GM23338 (cell line): ENCODE measurements at regions not wholly inside any gene's neighbourhood (a gene's known extent, or its start where the extent isn't known, plus 50 kb on each side); places are given as distances from the start of the nearest gene placed in this dataset.

Source experiments
- ATAC-seq: fragments of 200-7000 bp; cut with Tn5 transposase; 3 replicates; pipeline ENCODE4 v1.9.1; 2020
- DNase-seq: peaks from one replicate; pipeline ENCODE4 v3.0.0-alpha.2; 2015; ENCODE audit warnings: low spot score
- H2AFZ ChIP-seq: fragments of 200-600 bp; sonication (generic); 2 replicates; pipeline ENCODE4 v1.8.0; 2016; ENCODE audit warnings: antibody characterized with exemption, mild to moderate bottlenecking, moderate library complexity
- H3F3A ChIP-seq: fragments of 200-600 bp; sonication (generic); replicated peaks from 2 replicates; pipeline ENCODE4 v1.8.0; 2017; ENCODE audit warnings: antibody characterized with exemption, mixed run types, low read depth
- H3K27ac ChIP-seq: fragments of 200-600 bp; sonication (generic); 2 replicates; pipeline ENCODE4 v1.6.1; 2016; ENCODE audit warnings: low read depth
- H3K27me3 ChIP-seq: fragments of 200-600 bp; sonication (generic); 2 replicates; pipeline ENCODE4 v1.8.0; 2016; ENCODE audit warnings: mild to moderate bottlenecking, mixed run types, moderate library complexity; ENCODE audit not compliant: insufficient read depth
- H3K36me3 ChIP-seq: fragments of 200-600 bp; sonication (generic); 2 replicates; pipeline ENCODE4 v1.8.0; 2016; ENCODE audit warnings: mild to moderate bottlenecking; ENCODE audit not compliant: insufficient read depth
- H3K4me1 ChIP-seq: fragments of 200-600 bp; sonication (generic); 2 replicates; pipeline ENCODE4 v1.8.0; 2016; ENCODE audit warnings: mild to moderate bottlenecking, moderate library complexity; ENCODE audit not compliant: insufficient read depth
- H3K4me2 ChIP-seq: fragments of 200-600 bp; sonication (generic); 2 replicates; pipeline ENCODE4 v1.7.1; 2017; ENCODE audit warnings: mixed run types
- H3K4me3 ChIP-seq: fragments of 200-600 bp; sonication (generic); 2 replicates; pipeline ENCODE4 v1.6.1; 2016; ENCODE audit warnings: mixed run types
- H3K79me2 ChIP-seq: fragments of 200-600 bp; sonication (generic); replicated peaks from 2 replicates; pipeline ENCODE4 v1.8.0; 2017; ENCODE audit warnings: mild to moderate bottlenecking; ENCODE audit not compliant: insufficient read depth
- H3K9me2 ChIP-seq: fragments of 200-600 bp; sonication (generic); 2 replicates; pipeline ENCODE4 v1.8.0; 2017; ENCODE audit not compliant: insufficient read depth
- H4K20me1 ChIP-seq: fragments of 200-600 bp; sonication (generic); replicated peaks from 2 replicates; pipeline ENCODE4 v1.8.0; 2017; ENCODE audit warnings: mild to moderate bottlenecking; ENCODE audit not compliant: insufficient read depth
- H3K27ac Mint-ChIP-seq: 2 replicates; pipeline ENCODE4 v1.8.0; 2020; ENCODE audit warnings: inconsistent platforms, mild to moderate bottlenecking, moderate library complexity, mixed read lengths
- H3K27me3 Mint-ChIP-seq: 3 replicates; pipeline ENCODE4 v1.8.0; 2022; ENCODE audit warnings: low read depth, mild to moderate bottlenecking, moderate library complexity, mixed read lengths, inconsistent platforms; ENCODE audit not compliant: insufficient read depth, poor library complexity
- H3K36me3 Mint-ChIP-seq: 3 replicates; pipeline ENCODE4 v1.8.0; 2021; ENCODE audit warnings: low read depth, mild to moderate bottlenecking, inconsistent platforms, moderate library complexity, mixed read lengths
- H3K4me1 Mint-ChIP-seq: 3 replicates; pipeline ENCODE4 v1.8.0; 2020; ENCODE audit warnings: mild to moderate bottlenecking, inconsistent platforms, mixed read lengths
- H3K4me3 Mint-ChIP-seq: 3 replicates; pipeline ENCODE4 v1.8.0; 2021; ENCODE audit warnings: moderate library complexity, mild to moderate bottlenecking, inconsistent platforms, mixed read lengths
- H3K9me3 Mint-ChIP-seq: 3 replicates; pipeline ENCODE4 v1.8.0; 2020; ENCODE audit warnings: moderate library complexity, mild to moderate bottlenecking, inconsistent platforms, mixed read lengths
- CREB1 ChIP-seq: fragments of 250-450 bp; sonication (Bioruptor Pico); IDR thresholded peaks from 2 replicates; pipeline ENCODE4 v1.5.0; 2020; ENCODE audit warnings: low read depth, mild to moderate bottlenecking, moderate library complexity
- CTCF ChIP-seq, 2 experiments: fragments of 200-600 bp in 1 of 2; sonication (generic) in 1 of 2; conservative IDR thresholded peaks; 2 replicates each; pipeline versions ENCODE4 v1.5.1 to v1.6.1; 2016 to 2017; ENCODE audit warnings: antibody characterized with exemption in 2 of 2, low read depth in 2 of 2, mild to moderate bottlenecking in 2 of 2, moderate library complexity in 1 of 2
- ETS1 ChIP-seq: IDR thresholded peaks from 2 replicates; pipeline ENCODE4 v1.6.1; 2016; ENCODE audit warnings: antibody characterized with exemption
- EZH2 ChIP-seq: fragments of 200-600 bp; sonication (generic); IDR thresholded peaks from one replicate; pipeline ENCODE4 v1.8.0; 2017; ENCODE audit warnings: antibody characterized with exemption, mild to moderate bottlenecking, low read depth; ENCODE audit not compliant: unreplicated experiment
- EZH2phosphoT487 ChIP-seq: fragments of 200-600 bp; sonication (generic); IDR thresholded peaks from one replicate; pipeline ENCODE4 v1.8.1; 2018; ENCODE audit warnings: antibody characterized with exemption; ENCODE audit not compliant: unreplicated experiment
- JUNB ChIP-seq: IDR thresholded peaks from one replicate; pipeline ENCODE4 v1.6.1; 2016; ENCODE audit warnings: antibody characterized with exemption; ENCODE audit not compliant: unreplicated experiment
- NANOG ChIP-seq: IDR thresholded peaks from 2 replicates; pipeline ENCODE4 v1.6.1; 2016; ENCODE audit warnings: antibody characterized with exemption, borderline replicate concordance
- POLR2AphosphoS5 ChIP-seq: IDR thresholded peaks from 2 replicates; pipeline ENCODE4 v1.6.1; 2016; ENCODE audit warnings: antibody characterized with exemption, low read depth
- REST ChIP-seq: IDR thresholded peaks from one replicate; pipeline ENCODE4 v1.6.1; 2018; ENCODE audit warnings: antibody characterized with exemption; ENCODE audit not compliant: unreplicated experiment
- STAT1 ChIP-seq: IDR thresholded peaks from one replicate; pipeline ENCODE4 v1.6.1; 2016; ENCODE audit warnings: antibody characterized with exemption; ENCODE audit not compliant: unreplicated experiment
- ZNF114 ChIP-seq: fragments of 250-450 bp; sonication (Bioruptor Pico); IDR thresholded peaks from 2 replicates; pipeline ENCODE4 v1.5.0; 2020; ENCODE audit warnings: mild to moderate bottlenecking, moderate library complexity
- ZNF331 ChIP-seq: fragments of 250-450 bp; sonication (Bioruptor Pico); IDR thresholded peaks from 2 replicates; pipeline ENCODE4 v1.5.0; 2020; ENCODE audit warnings: low read depth, mild to moderate bottlenecking, moderate library complexity
- ZNF462 ChIP-seq: fragments of 250-450 bp; sonication (Bioruptor Pico); IDR thresholded peaks from 2 replicates; pipeline ENCODE4 v1.5.0; 2020; ENCODE audit warnings: mild to moderate bottlenecking, moderate library complexity

GRCh38 chr17:15109608-15110007 is 155.5 kb downstream of the PMP22 start:
- peak; percentile 37 for DNase-seq

More at GRCh38 chr17:15109608-15110007, 155.5 kb downstream of the PMP22 start:
- Mint-ChIP-seq H3K9me3 (peaks cover 3% of the 10 kb centered on the region), H3K4me3 (no peak overlapping the region), H3K27ac (no peak overlapping the region), H3K4me1 (peaks cover 10% of the 10 kb centered on the region), H3K27me3 (peaks cover under 1% of the 10 kb centered on the region), H3K36me3 (peaks cover 2% of the 10 kb centered on the region; the same call in 2 of the 3 replicates)
- Histone ChIP-seq H3F3A (no peaks in the 10 kb centered on the region), H3K36me3 (no peaks in the 10 kb centered on the region), H2AFZ (no peak overlapping the region), H3K9me2 (peaks cover 6% of the 10 kb centered on the region; the same call in 1 of the 2 replicates), H4K20me1 (no peaks in the 10 kb centered on the region), H3K4me3 (no peak overlapping the region), H3K27me3 (no peaks in the 10 kb centered on the region), H3K4me1 (no peaks in the 10 kb centered on the region; the same call in 1 of the 2 replicates), H3K27ac (no peak overlapping the region), H3K79me2 (no peaks in the 10 kb centered on the region), H3K4me2 (no peak overlapping the region)
- ATAC-seq = peak; percentile 55
- TF ChIP-seq CTCF (conservative IDR thresholded peaks at IDR 0.05; ENCODE audit: low read depth in 2 of 2) (no peak), STAT1 (no peak), ZNF331 (CRISPR knock-in tag) (no peak), JUNB (no peak), EZH2phosphoT487 (no peak), ZNF114 (no peak), REST (no peak), NANOG (no peak), CREB1 (CRISPR knock-in tag) (no peak), POLR2AphosphoS5 (no peak), ZNF462 (CRISPR knock-in tag) (no peak), ETS1 (no peak), EZH2 (no peak)
